Colonic mucosa (tissue), 4 donors: ENCODE measurements at regions not wholly inside any gene's neighbourhood (a gene's known extent, or its start where the extent isn't known, plus 50 kb on each side); places are given as distances from the start of the nearest gene placed in this dataset.
A peak's percentile ranks its signal among the peaks of the same experiment; 100 is the strongest.

Experiments used
- DNase-seq: peaks from one replicate; pipeline ENCODE4 v3.0.0-alpha.2; 2020
- H3K27ac ChIP-seq: fragments of 200-600 bp; one replicate; pipeline ENCODE4 v1.8.0; 2021
- H3K27me3 ChIP-seq: fragments of 200-600 bp; one replicate; pipeline ENCODE4 v1.8.0; 2021
- H3K36me3 ChIP-seq: fragments of 200-600 bp; one replicate; pipeline ENCODE4 v1.8.0; 2021
- H3K4me1 ChIP-seq: fragments of 200-600 bp; one replicate; pipeline ENCODE4 v1.8.0; 2021; ENCODE audit warnings: mild to moderate bottlenecking
- H3K4me3 ChIP-seq: fragments of 200-600 bp; one replicate; pipeline ENCODE4 v1.8.0; 2021
- H3K9ac ChIP-seq, 2 donors: one replicate each; pipeline ENCODE4 v1.7.0; 2013; ENCODE audit warnings: control low read depth in 2 of 2, low read depth in 2 of 2, low read length in 2 of 2
- H3K9me3 ChIP-seq: fragments of 200-600 bp; one replicate; pipeline ENCODE4 v1.8.0; 2021
- CTCF ChIP-seq: fragments of 200-600 bp; IDR thresholded peaks from one replicate; pipeline ENCODE4 v1.8.0; 2022; ENCODE audit warnings: antibody characterized with exemption, mild to moderate bottlenecking
- intact Hi-C: fragments of 100-400 bp; cut with DNase I; formaldehyde crosslinking; loops from one replicate; pipeline ENCODE4 v1.14.1; 2022
- donor health status: healthy.
- donor health status: DM: no; HTN: no; CAD: no.
- donor health status: DM: no; HTN: no; CAD: no.

- intact Hi-C loops, result no loop called here
- peak; percentile 4 for TF ChIP-seq CTCF
- H3K4me1 ChIP-seq, result no peaks in the 10 kb centered on the region
- no peak overlapping the region for H3K27ac ChIP-seq
- DNase-seq, result no peak
- H3K9ac ChIP-seq, result no peak overlapping the region
- H3K9me3 ChIP-seq, result no peaks in the 10 kb centered on the region
- H3K27me3 ChIP-seq, result no peaks in the 10 kb centered on the region
- H3K4me3 ChIP-seq, result no peak overlapping the region
- H3K36me3 ChIP-seq, result no peaks in the 10 kb centered on the region
Observed at GRCh38 chr5:117759849-117760499, 1185.4 kb upstream of the SEMA6A start.

GRCh38 chr5:117752403-117752802, 1177.8 kb upstream of the SEMA6A start:
- DNase-seq, result no peak
- Histone ChIP-seq H3K36me3 (no peaks in the 10 kb centered on the region), H3K4me1 (no peaks in the 10 kb centered on the region), H3K9me3 (no peaks in the 10 kb centered on the region), H3K27me3 (no peaks in the 10 kb centered on the region), H3K9ac (no peak overlapping the region), H3K4me3 (no peak overlapping the region), H3K27ac (no peak overlapping the region)
- no peak for TF ChIP-seq CTCF
- intact Hi-C loops, result no loop called here

GRCh38 chr5:117748336-117748735, 1173.7 kb upstream of the SEMA6A start:
- H3K36me3 ChIP-seq, result no peaks in the 10 kb centered on the region
- no peaks in the 10 kb centered on the region for H3K9me3 ChIP-seq
- no peak for DNase-seq
- H3K27me3 ChIP-seq, result no peaks in the 10 kb centered on the region
- no peak overlapping the region for H3K9ac ChIP-seq
- H3K4me1 ChIP-seq, result no peaks in the 10 kb centered on the region
- H3K4me3 ChIP-seq, result no peak overlapping the region
- TF ChIP-seq CTCF, result no peak
- no peak overlapping the region for H3K27ac ChIP-seq
- intact Hi-C loops, result no loop called here

- no peak for DNase-seq
- H3K27ac ChIP-seq, result no peak overlapping the region
- no peaks in the 10 kb centered on the region for H3K9me3 ChIP-seq
- no peaks in the 10 kb centered on the region for H3K4me1 ChIP-seq
- intact Hi-C loops, result no loop called here
- no peak overlapping the region for H3K4me3 ChIP-seq
- H3K27me3 ChIP-seq, result no peaks in the 10 kb centered on the region
- H3K9ac ChIP-seq, result no peak overlapping the region
- TF ChIP-seq CTCF, result no peak
- H3K36me3 ChIP-seq, result no peaks in the 10 kb centered on the region
Observed at GRCh38 chr5:117743337-117743736, 1168.7 kb upstream of the SEMA6A start.

GRCh38 chr5:117741655-117742206, 1167.1 kb upstream of the SEMA6A start:
- Histone ChIP-seq H3K27ac (no peak overlapping the region), H3K36me3 (no peaks in the 10 kb centered on the region), H3K4me3 (no peak overlapping the region), H3K27me3 (no peaks in the 10 kb centered on the region), H3K9me3 (no peaks in the 10 kb centered on the region), H3K4me1 (no peaks in the 10 kb centered on the region), H3K9ac (no peak overlapping the region)
- TF ChIP-seq CTCF, result no peak
- intact Hi-C loops, result no loop called here
- DNase-seq, result no peak
